HG02973 (cell line): ENCODE measurements at regions not wholly inside any gene's neighbourhood (a gene's known extent, or its start where the extent isn't known, plus 50 kb on each side); places are given as distances from the start of the nearest gene placed in this dataset.
"Not testable (repeated sequence)": the region's sequence is repeated elsewhere in the genome, so short reads cannot be mapped to it uniquely, and the experiment has no call there.

Source experiments
- ATAC-seq: cut with Tn5 transposase; IDR thresholded peaks from one replicate; pipeline ENCODE4 v1.9.1; 2021; ENCODE audit warnings: moderate library complexity; ENCODE audit not compliant: unreplicated experiment

GRCh38 chr15:70602834-70603560 lies 160.4 kb downstream of the UACA start:
- no peak for ATAC-seq

- no peak for ATAC-seq
Measured at GRCh38 chr15:70602281-70602680, 161.1 kb downstream of the UACA start.

GRCh38 chr15:70597945-70598344 lies 165.4 kb downstream of the UACA start:
- ATAC-seq = no peak

GRCh38 chr15:70597056-70597603 lies 166.2 kb downstream of the UACA start:
- ATAC-seq = no peak

GRCh38 chr15:70596354-70597055 lies 166.9 kb downstream of the UACA start:
- no peak for ATAC-seq

- no peak for ATAC-seq
Measured at GRCh38 chr15:70593795-70594194, 169.6 kb downstream of the UACA start.

GRCh38 chr15:70589728-70590127 lies 173.6 kb downstream of the UACA start:
- ATAC-seq = no peak

GRCh38 chr15:70589221-70589620 lies 174.1 kb downstream of the UACA start:
- no peak for ATAC-seq

- no peak for ATAC-seq
Measured at GRCh38 chr15:70588613-70589012, 174.7 kb downstream of the UACA start.

GRCh38 chr15:70587896-70588567 lies 175.3 kb downstream of the UACA start:
- no peak for ATAC-seq

- not testable (repeated sequence) for ATAC-seq
Measured at GRCh38 chr15:70587012-70587634, 176.2 kb downstream of the UACA start.

- no peak for ATAC-seq
Measured at GRCh38 chr15:70586241-70586640, 177.1 kb downstream of the UACA start.

- ATAC-seq = no peak
Measured at GRCh38 chr15:70585707-70586034, 177.7 kb downstream of the UACA start.

- ATAC-seq = no peak
Measured at GRCh38 chr15:70584838-70585706, 178.3 kb downstream of the UACA start.

GRCh38 chr15:70584441-70584837 lies 178.9 kb downstream of the UACA start:
- no peak for ATAC-seq

GRCh38 chr15:70583006-70583405 lies 180.4 kb downstream of the UACA start:
- ATAC-seq = no peak

GRCh38 chr15:70582143-70582945 lies 181.0 kb downstream of the UACA start:
- no peak for ATAC-seq

GRCh38 chr15:70580958-70581357 lies 182.4 kb downstream of the UACA start:
- ATAC-seq = no peak

GRCh38 chr15:70580286-70580685 lies 183.1 kb downstream of the UACA start:
- no peak for ATAC-seq

GRCh38 chr15:70579766-70580165 lies 183.6 kb downstream of the UACA start:
- no peak for ATAC-seq
